DOHH2 (cell line): ENCODE measurements at regions not wholly inside any gene's neighbourhood (a gene's known extent, or its start where the extent isn't known, plus 50 kb on each side); places are given as distances from the start of the nearest gene placed in this dataset.

Experiments used
- H3F3A ChIP-seq: fragments of 200-600 bp; sonication (generic), shearing (Covaris generic); 2 replicates; pipeline ENCODE4 v1.6.0; 2016; ENCODE audit warnings: antibody characterized with exemption, mild to moderate bottlenecking; ENCODE audit not compliant: control insufficient read depth, insufficient read depth
- H3K27ac ChIP-seq: fragments of 200-600 bp; sonication (generic); 2 replicates; pipeline ENCODE4 v1.5.1; 2014; ENCODE audit warnings: low read depth, mild to moderate bottlenecking, low read length, moderate library complexity
- H3K27me3 ChIP-seq: fragments of 200-600 bp; sonication (generic); 2 replicates; pipeline ENCODE4 v1.6.1; 2014; ENCODE audit warnings: mild to moderate bottlenecking, low read length, mixed read lengths; ENCODE audit not compliant: control insufficient read depth
- H3K36me3 ChIP-seq: fragments of 200-600 bp; sonication (generic); 2 replicates; pipeline ENCODE4 v1.6.1; 2014; ENCODE audit warnings: mild to moderate bottlenecking, low read length, moderate library complexity, mixed read lengths; ENCODE audit not compliant: control insufficient read depth
- H3K4me1 ChIP-seq: fragments of 200-600 bp; sonication (generic); 2 replicates; pipeline ENCODE4 v1.6.1; 2014; ENCODE audit warnings: mild to moderate bottlenecking, low read length, mixed read lengths; ENCODE audit not compliant: control insufficient read depth
- H3K4me2 ChIP-seq: fragments of 200-600 bp; sonication (generic); 2 replicates; pipeline ENCODE4 v1.6.0; 2014; ENCODE audit warnings: mild to moderate bottlenecking, low read length, moderate library complexity
- H3K4me3 ChIP-seq: fragments of 200-600 bp; sonication (generic); 2 replicates; pipeline ENCODE4 v1.5.1; 2014; ENCODE audit warnings: mild to moderate bottlenecking, low read length, mixed read lengths
- H3K79me2 ChIP-seq: fragments of 200-600 bp; sonication (generic); 2 replicates; pipeline ENCODE4 v1.6.1; 2014; ENCODE audit warnings: mild to moderate bottlenecking, low read length, mixed read lengths; ENCODE audit not compliant: control insufficient read depth
- H3K9me2 ChIP-seq: fragments of 200-600 bp; sonication (generic); replicated peaks from 2 replicates; pipeline ENCODE4 v1.6.1; 2014; ENCODE audit warnings: mild to moderate bottlenecking, low read length, mixed read lengths; ENCODE audit not compliant: control insufficient read depth
- H3K9me3 ChIP-seq: fragments of 200-600 bp; sonication (generic); 2 replicates; pipeline ENCODE4 v1.6.1; 2014; ENCODE audit warnings: antibody characterized with exemption, low read length, mixed read lengths; ENCODE audit not compliant: control insufficient read depth, insufficient read depth
- H4K20me1 ChIP-seq: fragments of 200-600 bp; sonication (generic); 2 replicates; pipeline ENCODE4 v1.6.0; 2014; ENCODE audit warnings: low read depth, mild to moderate bottlenecking, antibody characterized with exemption, low read length, moderate library complexity; ENCODE audit not compliant: control insufficient read depth, insufficient read depth
- CTCF ChIP-seq: fragments of 200-600 bp; sonication (generic); IDR thresholded peaks from one replicate; pipeline ENCODE4 v1.5.1; 2014; ENCODE audit warnings: antibody characterized with exemption, mild to moderate bottlenecking, low read depth, low read length; ENCODE audit not compliant: poor library complexity, severe bottlenecking
- EZH2phosphoT487 ChIP-seq: fragments of 200-600 bp; sonication (generic); IDR thresholded peaks from 2 replicates; pipeline ENCODE4 v1.6.1; 2017; ENCODE audit warnings: borderline replicate concordance, mild to moderate bottlenecking, antibody characterized with exemption, low read length, moderate library complexity, mixed read lengths

- H4K20me1 ChIP-seq, result no peaks in the 10 kb centered on the region; the same call in 1 of the 2 replicates
- no peak overlapping the region for H3K27ac ChIP-seq
- no peak for TF ChIP-seq EZH2phosphoT487
- TF ChIP-seq CTCF, result no peak
Measured at GRCh38 chr1:204812842-204813241, 57.8 kb upstream of the NFASC start.

DNA sequence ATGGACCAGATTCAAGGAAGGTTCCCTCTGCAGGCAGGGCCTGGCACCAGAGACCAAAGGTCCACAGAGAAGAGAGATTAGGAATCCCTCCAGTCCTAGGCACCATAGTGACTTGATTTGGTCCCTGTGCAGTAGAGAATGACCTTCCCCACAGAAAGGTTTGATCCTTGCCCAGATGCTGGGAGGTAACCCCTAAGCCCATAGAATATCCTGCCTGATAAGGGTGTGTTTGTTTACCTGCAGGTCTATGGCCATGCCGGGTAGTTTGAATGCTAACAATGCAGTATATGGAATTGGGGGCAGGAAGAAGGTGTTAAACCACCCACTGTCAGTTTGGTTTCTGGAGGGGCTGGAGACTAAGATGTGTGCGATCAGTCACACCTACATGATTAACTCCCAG lies 57.1 kb upstream of the NFASC start:
- Histone ChIP-seq H3K79me2 (no peaks in the 10 kb centered on the region), H3K4me3 (no peak overlapping the region), H3K9me2 (no peaks in the 10 kb centered on the region), H3K9me3 (no peaks in the 10 kb centered on the region), H3K4me2 (no peak overlapping the region), H3F3A (no peaks in the 10 kb centered on the region), H3K27ac (no peak overlapping the region), H3K27me3 (peaks cover 27% of the 10 kb centered on the region), H3K36me3 (no peaks in the 10 kb centered on the region), H4K20me1 (no peaks in the 10 kb centered on the region; the same call in 1 of the 2 replicates), H3K4me1 (no peaks in the 10 kb centered on the region)
- TF ChIP-seq EZH2phosphoT487 (no peak), CTCF (no peak)

More at GRCh38 chr1:204812842-204813241, 57.8 kb upstream of the NFASC start:
- Histone ChIP-seq H3K4me1 (peaks cover 4% of the 10 kb centered on the region), H3K9me3 (no peaks in the 10 kb centered on the region), H3K27me3 (peaks cover 27% of the 10 kb centered on the region), H3K36me3 (no peaks in the 10 kb centered on the region), H3K4me3 (no peak overlapping the region), H3K4me2 (no peak overlapping the region), H3F3A (no peaks in the 10 kb centered on the region), H3K79me2 (no peaks in the 10 kb centered on the region), H3K9me2 (no peaks in the 10 kb centered on the region)

DNA sequence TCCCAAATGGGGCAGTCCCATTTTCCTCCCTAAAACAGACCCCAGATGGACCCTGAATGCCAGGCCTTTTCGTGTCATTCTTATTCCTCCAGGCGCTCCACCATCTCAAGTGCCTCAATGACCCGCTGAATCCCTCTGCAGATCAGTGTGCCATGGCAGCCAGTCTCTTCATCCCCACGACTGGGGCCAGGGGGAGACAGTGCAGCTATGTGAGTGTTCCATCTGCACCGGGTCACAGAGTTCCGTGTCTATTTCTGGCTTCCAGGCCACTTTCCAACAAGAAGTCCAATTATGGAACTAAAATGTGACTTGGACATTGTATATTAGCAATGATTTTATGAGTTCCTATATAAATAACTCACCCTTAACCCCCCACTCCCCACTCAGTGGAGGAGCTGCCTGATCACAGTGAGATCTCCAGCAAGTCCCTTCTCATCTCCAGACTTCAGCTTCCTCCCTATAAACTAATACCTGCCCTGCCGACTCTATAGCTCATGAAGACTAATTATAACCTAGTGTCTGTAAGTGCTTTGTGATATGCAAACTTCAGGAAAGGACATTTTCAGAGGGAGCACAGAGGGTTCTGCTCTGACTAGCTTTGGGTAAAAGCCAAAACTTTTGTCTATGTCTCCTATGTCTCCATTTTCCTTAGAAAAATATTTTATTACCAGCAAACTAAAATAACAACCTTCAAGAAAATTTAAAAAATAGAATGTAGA lies 56.3 kb upstream of the NFASC start:
- no peak for TF ChIP-seq CTCF
- no peak for TF ChIP-seq EZH2phosphoT487
- Histone ChIP-seq H3K27ac (no peak overlapping the region), H3K27me3 (peaks cover 27% of the 10 kb centered on the region), H3F3A (no peaks in the 10 kb centered on the region), H3K79me2 (no peaks in the 10 kb centered on the region), H3K4me1 (no peaks in the 10 kb centered on the region), H3K9me3 (no peaks in the 10 kb centered on the region), H3K36me3 (no peaks in the 10 kb centered on the region), H3K4me3 (no peak overlapping the region), H3K9me2 (no peaks in the 10 kb centered on the region), H4K20me1 (no peaks in the 10 kb centered on the region; the same call in 1 of the 2 replicates), H3K4me2 (no peak overlapping the region)
